Stomach (tissue), 8 donors: ENCODE measurements at regions not wholly inside any gene's neighbourhood (a gene's known extent, or its start where the extent isn't known, plus 50 kb on each side); places are given as distances from the start of the nearest gene placed in this dataset.
"Not testable (repeated sequence)": the region's sequence is repeated elsewhere in the genome, so short reads cannot be mapped to it uniquely, and the experiment has no call there.

Source experiments
- DNase-seq, 2 donors: peaks; one replicate each; pipeline versions ENCODE4 v3.0.0 to v3.0.0-alpha.2; 2013 to 2019
- H3K27ac ChIP-seq, 5 donors: fragments of 200-600 bp in 4 of 5; sonication (generic) in 4 of 5; one replicate each; pipeline ENCODE4 v1.5.1; 2013 to 2019; ENCODE audit warnings: mild to moderate bottlenecking in 1 of 5, moderate library complexity in 1 of 5
- H3K27me3 ChIP-seq, 3 donors: fragments of 200-600 bp; sonication (generic); one replicate each; pipeline ENCODE4 v1.5.1; 2017 to 2019; ENCODE audit warnings: mixed run types in 1 of 3
- H3K36me3 ChIP-seq, 4 donors: fragments of 200-600 bp; sonication (generic); 1 replicate in 3 of 4; 2 replicates in 1 of 4; pipeline ENCODE4 v1.5.1; 2016 to 2019
- H3K4me1 ChIP-seq, 4 donors: fragments of 200-600 bp; sonication (generic); one replicate each; pipeline ENCODE4 v1.5.1; 2016 to 2019
- H3K4me3 ChIP-seq, 4 donors: fragments of 200-600 bp; sonication (generic) in 3 of 4; one replicate each; pipeline ENCODE4 v1.5.1; 2016 to 2019; ENCODE audit warnings: mild to moderate bottlenecking in 1 of 4
- H3K9me3 ChIP-seq, 4 donors: fragments of 200-600 bp; sonication (generic); one replicate each; pipeline ENCODE4 v1.5.1; 2016 to 2019
- EP300 ChIP-seq: sonication (generic); formaldehyde crosslinking; IDR thresholded peaks from one replicate; pipeline ENCODE4 v1.6.1; 2017; ENCODE audit warnings: antibody characterized with exemption
- POLR2A ChIP-seq, 4 donors: fragments of 450-650 bp; IDR thresholded peaks; one replicate each; pipeline ENCODE4 v1.6.1; 2016; ENCODE audit warnings: antibody characterized with exemption in 4 of 4, control low read depth in 2 of 4, mild to moderate bottlenecking in 1 of 4, moderate library complexity in 1 of 4
- POLR2AphosphoS5 ChIP-seq, 3 donors: sonication (generic); formaldehyde crosslinking; IDR thresholded peaks; one replicate each; pipeline ENCODE4 v1.6.1; 2016; ENCODE audit warnings: antibody characterized with exemption in 3 of 3
- WGBS, 5 donors: extraction: QIAGEN DNeasy Blood & Tissue Kit in 3 of 5; methylation state at CpG; one replicate each; pipeline versions ENCODE4 v1.1.5 to v1.1.7; 2013 to 2018; 5-methylcytosine and 5-hydroxymethylcytosine counted together
- intact Hi-C: fragments of 100-400 bp; cut with DNase I; formaldehyde crosslinking; loops from one replicate; pipeline ENCODE4 v1.15.1; 2023; ENCODE audit warnings: low total_unique reads
- TF ChIP-seq, protein P1 (sequence below), 7 experiments: fragments of 450-650 bp in 4 of 7; fragments of 200-600 bp in 3 of 7; sonication (generic) in 3 of 7; IDR thresholded peaks; one replicate each; pipeline ENCODE4 v1.5.1; 2016 to 2019; ENCODE audit warnings: antibody characterized with exemption in 7 of 7, control low read depth in 2 of 7, mild to moderate bottlenecking in 1 of 7
- donor health status: healthy with polysubstance abuse.
- donor health status: Bipolar disorder and iron deficiency.
- donor health status: healthy.

DNA sequence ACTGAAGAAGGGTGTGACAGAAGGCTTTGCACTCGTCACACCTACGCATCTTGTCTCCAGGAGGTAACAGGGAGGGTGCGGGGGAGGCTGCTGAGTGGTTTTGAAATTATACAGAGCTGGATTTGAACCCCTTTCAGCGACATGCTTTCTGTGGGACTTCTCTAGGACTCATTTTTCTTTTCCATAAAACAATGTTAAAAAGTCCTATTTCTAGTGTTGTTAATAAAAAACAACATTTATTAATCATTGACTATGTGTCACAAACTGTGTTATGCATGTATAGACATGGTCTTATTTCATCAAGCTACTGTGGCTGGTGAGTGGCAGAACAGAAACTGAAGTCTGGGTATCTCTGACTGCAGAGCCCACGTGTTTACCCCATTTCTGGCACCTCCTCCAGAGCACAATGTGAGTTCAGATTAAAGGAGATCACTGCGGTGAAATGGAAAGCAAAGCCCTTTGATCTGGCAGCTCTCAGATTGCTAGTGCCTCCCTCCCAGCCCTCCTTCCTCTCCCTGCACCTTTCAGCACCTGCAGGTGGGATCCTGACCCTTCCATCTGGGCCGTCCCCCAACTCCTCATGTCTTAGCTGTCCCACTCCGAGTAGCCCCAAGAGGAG is 315.5 kb upstream of the MYT1L start:
- no peaks in the 10 kb centered on the region for H3K36me3 ChIP-seq
- no peak overlapping the region for H3K27ac ChIP-seq
- TF ChIP-seq EP300: no peak
- no peak for TF ChIP-seq POLR2AphosphoS5 (IDR thresholded peaks at IDR 0.05)
- TF ChIP-seq POLR2A (IDR thresholded peaks at IDR 0.05): no peak
- TF ChIP-seq, protein P1, sequence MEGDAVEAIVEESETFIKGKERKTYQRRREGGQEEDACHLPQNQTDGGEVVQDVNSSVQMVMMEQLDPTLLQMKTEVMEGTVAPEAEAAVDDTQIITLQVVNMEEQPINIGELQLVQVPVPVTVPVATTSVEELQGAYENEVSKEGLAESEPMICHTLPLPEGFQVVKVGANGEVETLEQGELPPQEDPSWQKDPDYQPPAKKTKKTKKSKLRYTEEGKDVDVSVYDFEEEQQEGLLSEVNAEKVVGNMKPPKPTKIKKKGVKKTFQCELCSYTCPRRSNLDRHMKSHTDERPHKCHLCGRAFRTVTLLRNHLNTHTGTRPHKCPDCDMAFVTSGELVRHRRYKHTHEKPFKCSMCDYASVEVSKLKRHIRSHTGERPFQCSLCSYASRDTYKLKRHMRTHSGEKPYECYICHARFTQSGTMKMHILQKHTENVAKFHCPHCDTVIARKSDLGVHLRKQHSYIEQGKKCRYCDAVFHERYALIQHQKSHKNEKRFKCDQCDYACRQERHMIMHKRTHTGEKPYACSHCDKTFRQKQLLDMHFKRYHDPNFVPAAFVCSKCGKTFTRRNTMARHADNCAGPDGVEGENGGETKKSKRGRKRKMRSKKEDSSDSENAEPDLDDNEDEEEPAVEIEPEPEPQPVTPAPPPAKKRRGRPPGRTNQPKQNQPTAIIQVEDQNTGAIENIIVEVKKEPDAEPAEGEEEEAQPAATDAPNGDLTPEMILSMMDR (IDR thresholded peaks at IDR 0.05): no peak
- H3K9me3 ChIP-seq: peaks cover 0 to 6% (median 0%) of the 10 kb centered on the region in 4 donors
- intact Hi-C loops: no loop called here
- WGBS, 5 donors: 42 to 47% (median 44%) methylated on average over 8 of the region's 8 CpGs
- H3K27me3 ChIP-seq: peaks cover 0 to 21% (median 0%) of the 10 kb centered on the region in 3 donors
- H3K4me3 ChIP-seq: no peak overlapping the region
- peak in 1 of 2 donors; percentile 72 for DNase-seq
- no peaks in the 10 kb centered on the region for H3K4me1 ChIP-seq

DNA sequence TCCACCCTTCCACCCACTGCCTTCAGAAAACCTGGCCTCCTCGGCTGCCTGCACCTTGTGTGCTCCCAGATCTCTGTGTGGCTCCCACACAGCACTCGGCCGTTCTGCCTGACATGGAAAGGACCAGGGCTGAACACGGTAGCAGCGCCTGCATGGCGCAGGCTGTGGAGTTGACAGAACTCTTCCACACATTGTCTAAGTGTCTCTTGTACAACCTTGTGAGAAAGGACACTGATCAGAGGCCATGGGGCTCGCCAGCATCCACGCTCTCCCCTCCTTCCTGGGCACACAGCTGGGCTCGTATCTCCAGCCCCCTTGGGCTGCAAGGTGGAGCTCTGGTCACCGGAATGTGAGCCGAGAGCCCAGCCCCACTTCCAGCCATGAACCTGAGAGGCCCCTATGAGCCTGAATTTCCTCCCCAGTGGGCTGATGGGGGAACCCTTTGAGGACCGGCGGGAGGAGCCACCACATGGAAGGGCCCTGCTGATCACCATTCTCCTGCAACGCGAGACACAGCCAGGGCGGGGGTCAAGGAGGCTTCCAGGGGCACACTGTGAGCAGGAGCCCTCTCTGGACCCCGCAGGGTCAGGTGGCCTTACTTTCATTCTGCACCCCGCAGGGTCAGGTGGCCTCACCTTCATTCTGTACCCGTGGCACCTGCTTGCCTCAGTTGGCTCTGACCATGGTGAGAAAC is 314.2 kb upstream of the MYT1L start:
- Histone ChIP-seq H3K36me3 (no peaks in the 10 kb centered on the region), H3K9me3 (peaks cover 0 to 6% (median 0%) of the 10 kb centered on the region in 4 donors), H3K4me3 (no peak overlapping the region), H3K27ac (no peak overlapping the region), H3K4me1 (no peaks in the 10 kb centered on the region), H3K27me3 (peaks cover 0 to 28% (median 0%) of the 10 kb centered on the region in 3 donors)
- TF ChIP-seq POLR2A (IDR thresholded peaks at IDR 0.05) (no peak), EP300 (no peak), POLR2AphosphoS5 (IDR thresholded peaks at IDR 0.05) (no peak)
- TF ChIP-seq, protein P1 (IDR thresholded peaks at IDR 0.05): no peak
- intact Hi-C loops: no loop called here
- no peak for DNase-seq
- 75 to 88% (median 86%) methylated on average over 14 to 19 of the region's 19 CpGs for WGBS, 5 donors

DNA sequence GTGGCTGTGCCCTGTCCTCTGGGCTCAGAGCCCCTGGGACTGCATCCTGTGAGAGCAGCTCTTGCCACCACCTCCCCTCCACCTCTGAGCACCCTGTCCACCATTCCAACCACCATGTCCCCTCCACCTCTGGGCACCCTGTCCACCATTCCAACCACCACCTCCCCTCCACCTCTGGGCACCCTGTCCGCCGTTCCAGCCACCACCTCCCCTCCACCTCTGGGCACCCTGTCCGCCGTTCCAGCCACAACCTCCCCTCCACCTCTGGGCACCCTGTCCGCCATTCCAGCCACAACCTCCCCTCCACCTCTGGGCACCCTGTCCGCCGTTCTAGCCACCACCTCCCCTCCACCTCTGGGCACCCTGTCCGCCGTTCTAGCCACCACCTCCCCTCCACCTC is 313.7 kb upstream of the MYT1L start:
- DNase-seq, H3K4me1 ChIP-seq, H3K36me3 ChIP-seq, H3K27ac ChIP-seq, intact Hi-C loops, H3K4me3 ChIP-seq, H3K9me3 ChIP-seq: not testable (repeated sequence)
- 82 to 97% (median 87%) methylated on average over 9 of the region's 9 CpGs for WGBS, 5 donors
- peaks cover 0 to 28% (median 0%) of the 10 kb centered on the region in 3 donors for H3K27me3 ChIP-seq

DNA sequence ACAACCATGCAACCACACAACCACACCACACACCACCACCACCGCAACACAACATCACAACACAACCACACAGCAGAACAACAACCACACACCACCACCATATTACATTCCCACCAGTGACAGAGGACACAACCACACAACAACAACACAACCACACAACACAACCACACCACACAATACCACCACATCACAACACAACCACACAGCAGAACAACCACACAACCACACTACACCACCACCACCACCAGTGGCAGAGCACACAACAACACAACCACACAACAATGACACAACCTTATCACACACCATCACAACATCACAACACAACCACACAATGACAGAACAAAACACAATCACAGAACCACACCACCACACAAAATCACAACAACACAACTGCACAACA is 313.0 kb upstream of the MYT1L start:
- Histone ChIP-seq H3K4me3 (no peak overlapping the region), H3K4me1 (no peaks in the 10 kb centered on the region), H3K9me3 (peaks cover 0 to 6% (median 0%) of the 10 kb centered on the region in 4 donors), H3K27ac (no peak overlapping the region), H3K27me3 (peaks cover 0 to 31% (median 0%) of the 10 kb centered on the region in 3 donors), H3K36me3 (no peaks in the 10 kb centered on the region)
- WGBS, 5 donors: 75 to 100% (median 94%) methylated on average over 1 of the region's 1 CpG
- TF ChIP-seq POLR2A (IDR thresholded peaks at IDR 0.05) (no peak), POLR2AphosphoS5 (IDR thresholded peaks at IDR 0.05) (no peak), EP300 (no peak)
- TF ChIP-seq, protein P1 (IDR thresholded peaks at IDR 0.05): no peak
- intact Hi-C loops: no loop called here
- DNase-seq: no peak
